ENCODE measurements at regions not wholly inside any gene's neighbourhood (a gene's known extent, or its start where the extent isn't known, plus 50 kb on each side); places are given as distances from the start of the nearest gene placed in this dataset.

DNA sequence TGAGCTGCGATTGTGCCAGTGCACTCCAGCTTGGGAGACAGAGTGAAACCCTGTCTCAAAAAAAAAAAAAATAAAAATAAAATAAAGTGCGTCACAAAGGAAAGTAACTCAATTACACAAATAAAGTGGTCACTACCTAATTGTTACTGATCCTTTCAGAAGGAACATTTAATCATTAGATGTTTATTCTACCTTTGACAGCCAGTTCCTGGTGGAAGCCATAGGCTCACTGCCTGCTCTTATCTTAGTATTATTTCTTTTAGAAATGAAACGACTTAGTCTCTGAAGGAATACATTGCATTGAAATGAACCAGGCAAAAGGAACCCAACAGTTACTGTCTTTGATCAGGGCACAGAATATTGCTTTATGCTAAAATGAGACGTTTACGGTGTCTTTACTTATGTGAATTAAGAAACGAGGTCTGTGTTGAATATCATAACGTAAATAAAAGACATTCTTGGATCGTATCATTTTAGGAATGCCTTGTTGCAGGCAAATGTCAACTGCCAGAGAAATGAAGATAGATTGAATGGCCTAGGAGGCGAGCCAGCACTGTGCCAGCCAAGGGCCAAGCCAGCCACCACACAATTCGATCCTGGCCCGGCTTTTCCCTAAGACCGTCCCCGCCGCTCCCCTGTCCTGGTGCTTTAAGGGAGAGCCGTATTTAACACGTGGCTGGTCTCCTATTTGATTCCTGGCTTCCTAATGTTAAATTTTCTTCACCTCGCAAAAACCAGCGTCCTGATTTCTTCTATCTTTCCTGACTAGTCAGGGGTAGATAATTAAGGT lies 136.7 kb upstream of the GMDS start:
- no peak for TF ChIP-seq POLR2A (IDR thresholded peaks at IDR 0.05)
- TF ChIP-seq, protein P1, sequence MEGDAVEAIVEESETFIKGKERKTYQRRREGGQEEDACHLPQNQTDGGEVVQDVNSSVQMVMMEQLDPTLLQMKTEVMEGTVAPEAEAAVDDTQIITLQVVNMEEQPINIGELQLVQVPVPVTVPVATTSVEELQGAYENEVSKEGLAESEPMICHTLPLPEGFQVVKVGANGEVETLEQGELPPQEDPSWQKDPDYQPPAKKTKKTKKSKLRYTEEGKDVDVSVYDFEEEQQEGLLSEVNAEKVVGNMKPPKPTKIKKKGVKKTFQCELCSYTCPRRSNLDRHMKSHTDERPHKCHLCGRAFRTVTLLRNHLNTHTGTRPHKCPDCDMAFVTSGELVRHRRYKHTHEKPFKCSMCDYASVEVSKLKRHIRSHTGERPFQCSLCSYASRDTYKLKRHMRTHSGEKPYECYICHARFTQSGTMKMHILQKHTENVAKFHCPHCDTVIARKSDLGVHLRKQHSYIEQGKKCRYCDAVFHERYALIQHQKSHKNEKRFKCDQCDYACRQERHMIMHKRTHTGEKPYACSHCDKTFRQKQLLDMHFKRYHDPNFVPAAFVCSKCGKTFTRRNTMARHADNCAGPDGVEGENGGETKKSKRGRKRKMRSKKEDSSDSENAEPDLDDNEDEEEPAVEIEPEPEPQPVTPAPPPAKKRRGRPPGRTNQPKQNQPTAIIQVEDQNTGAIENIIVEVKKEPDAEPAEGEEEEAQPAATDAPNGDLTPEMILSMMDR (IDR thresholded peaks at IDR 0.05), result no peak

Measured in adrenal gland (tissue), 5 donors.